ENCODE measurements at regions not wholly inside any gene's neighbourhood (a gene's known extent, or its start where the extent isn't known, plus 50 kb on each side); places are given as distances from the start of the nearest gene placed in this dataset.

- no peak for TF ChIP-seq TAF1 (IDR thresholded peaks at IDR 0.05; ENCODE audit: low read depth, low read length)
- TF ChIP-seq POLR2AphosphoS5 (IDR thresholded peaks at IDR 0.05; ENCODE audit: low read depth, low read length) = no peak
- TF ChIP-seq SPI1 (IDR thresholded peaks at IDR 0.05; ENCODE audit: low read depth, low read length) = no peak
- no peak for TF ChIP-seq POLR2A (IDR thresholded peaks at IDR 0.05; ENCODE audit: low read depth, low read length)
- no peak for TF ChIP-seq POU2F2 (IDR thresholded peaks at IDR 0.05; ENCODE audit: low read depth, low read length)
- TF ChIP-seq PAX5 (IDR thresholded peaks at IDR 0.05; ENCODE audit: insufficient read depth, low read length, severe bottlenecking) = no peak
Measured at GRCh38 chr18:72201032-72201431, 343.1 kb downstream of the CBLN2 start.

Measured in GM12891 (cell line).